ENCODE measurements at regions not wholly inside any gene's neighbourhood (a gene's known extent, or its start where the extent isn't known, plus 50 kb on each side); places are given as distances from the start of the nearest gene placed in this dataset.
"Not testable (repeated sequence)": the region's sequence is repeated elsewhere in the genome, so short reads cannot be mapped to it uniquely, and the experiment has no call there.

DNA sequence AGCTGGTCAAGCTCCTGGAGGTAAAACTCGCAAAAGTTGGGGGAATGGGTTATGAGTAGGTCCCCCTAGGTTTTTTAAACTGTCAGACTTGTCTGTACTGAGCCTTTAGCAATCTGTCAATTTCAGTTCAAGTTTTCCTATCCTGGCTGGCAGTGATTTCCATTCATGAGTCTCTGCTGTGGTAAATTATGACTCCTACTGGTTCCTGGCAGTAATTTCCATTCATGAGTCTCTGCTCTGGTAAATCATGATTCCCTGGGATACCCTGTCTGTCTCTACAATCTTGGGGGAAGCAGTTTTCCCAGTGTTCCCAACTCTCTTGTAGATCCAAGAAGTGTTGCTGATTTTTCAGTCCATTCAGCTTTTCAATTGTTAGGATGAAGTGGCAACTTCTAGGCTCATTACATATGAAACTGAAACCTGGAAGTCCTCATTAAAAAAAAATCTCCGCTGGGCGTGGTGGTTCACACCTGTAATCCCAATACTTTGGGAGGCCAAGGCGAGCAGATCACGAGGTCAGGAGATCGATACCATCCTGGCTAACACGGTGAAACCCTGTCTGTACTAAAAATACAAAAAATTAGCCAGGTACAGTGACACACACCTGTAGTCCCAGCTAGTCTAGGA, 91.3 kb upstream of the GPBP1 start:
- no peak for DNase-seq
- H3K9ac ChIP-seq (ENCODE audit: low read depth in 2 of 2, low read length in 2 of 2) = no peak overlapping the region
- no peaks in the 10 kb centered on the region for H3K9me3 ChIP-seq
- H3K36me3 ChIP-seq = no peaks in the 10 kb centered on the region
- H3K27ac ChIP-seq = no peak overlapping the region
- H3K4me1 ChIP-seq = no peaks in the 10 kb centered on the region
- TF ChIP-seq, protein P1, sequence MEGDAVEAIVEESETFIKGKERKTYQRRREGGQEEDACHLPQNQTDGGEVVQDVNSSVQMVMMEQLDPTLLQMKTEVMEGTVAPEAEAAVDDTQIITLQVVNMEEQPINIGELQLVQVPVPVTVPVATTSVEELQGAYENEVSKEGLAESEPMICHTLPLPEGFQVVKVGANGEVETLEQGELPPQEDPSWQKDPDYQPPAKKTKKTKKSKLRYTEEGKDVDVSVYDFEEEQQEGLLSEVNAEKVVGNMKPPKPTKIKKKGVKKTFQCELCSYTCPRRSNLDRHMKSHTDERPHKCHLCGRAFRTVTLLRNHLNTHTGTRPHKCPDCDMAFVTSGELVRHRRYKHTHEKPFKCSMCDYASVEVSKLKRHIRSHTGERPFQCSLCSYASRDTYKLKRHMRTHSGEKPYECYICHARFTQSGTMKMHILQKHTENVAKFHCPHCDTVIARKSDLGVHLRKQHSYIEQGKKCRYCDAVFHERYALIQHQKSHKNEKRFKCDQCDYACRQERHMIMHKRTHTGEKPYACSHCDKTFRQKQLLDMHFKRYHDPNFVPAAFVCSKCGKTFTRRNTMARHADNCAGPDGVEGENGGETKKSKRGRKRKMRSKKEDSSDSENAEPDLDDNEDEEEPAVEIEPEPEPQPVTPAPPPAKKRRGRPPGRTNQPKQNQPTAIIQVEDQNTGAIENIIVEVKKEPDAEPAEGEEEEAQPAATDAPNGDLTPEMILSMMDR (IDR thresholded peaks at IDR 0.05) = peak; percentile 52
- H3K27me3 ChIP-seq = no peaks in the 10 kb centered on the region
- intact Hi-C loops (cut with DNase I) = loop anchor here (5.0 to 10.0 kb wide), 2 partner anchors 88 to 175 kb away; partner anchors contain the start of gene SETD9
- no peak overlapping the region for H3K4me3 ChIP-seq

DNA sequence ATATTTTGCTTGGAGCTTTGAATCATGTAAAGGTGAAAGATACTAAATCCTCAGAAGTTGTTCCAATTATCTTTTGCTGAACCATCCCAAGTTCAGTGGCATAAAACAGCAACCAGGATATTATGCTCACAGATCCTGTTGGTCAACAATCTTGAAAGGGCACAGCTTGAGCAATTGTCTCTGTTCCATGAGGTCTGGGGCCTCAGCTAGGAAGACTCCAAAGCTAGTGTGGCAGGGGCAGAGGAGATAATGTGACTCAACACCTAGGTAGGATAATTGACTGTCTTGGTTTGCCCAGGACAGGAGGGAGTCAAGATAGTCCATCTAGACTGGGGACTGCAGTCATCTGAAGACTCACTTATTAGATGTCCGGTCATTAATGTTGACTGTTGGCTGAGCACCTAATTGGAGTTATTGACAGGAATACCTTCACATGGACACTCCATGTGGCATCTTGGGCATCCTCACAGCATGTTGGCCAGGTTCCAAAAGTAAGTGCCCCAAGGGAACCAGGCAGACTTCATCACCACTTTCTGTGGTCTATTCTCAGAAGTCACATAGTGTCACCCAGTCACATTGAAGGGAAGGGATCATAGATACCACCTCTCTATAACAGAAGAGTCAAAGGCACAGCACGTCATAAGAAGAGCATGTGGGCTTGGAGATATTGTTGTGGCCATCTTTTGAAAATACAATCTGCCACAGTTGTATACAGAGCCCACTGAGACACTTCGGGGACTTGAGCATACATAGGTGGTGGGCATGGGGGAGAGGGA, 88.4 kb upstream of the GPBP1 start:
- Histone ChIP-seq H3K9me3 (no peaks in the 10 kb centered on the region), H3K4me1 (no peaks in the 10 kb centered on the region), H3K4me3 (no peak overlapping the region), H3K27ac (no peak overlapping the region), H3K36me3 (no peaks in the 10 kb centered on the region), H3K9ac (ENCODE audit: low read depth in 2 of 2, low read length in 2 of 2) (no peak overlapping the region), H3K27me3 (no peaks in the 10 kb centered on the region)
- DNase-seq = no peak
- TF ChIP-seq, protein P1 (IDR thresholded peaks at IDR 0.05) = no peak
- intact Hi-C loops (cut with DNase I) = loop anchor here (10.0 kb wide), 1 partner anchor 91 kb away; no protein-coding TSS in a partner anchor

DNA sequence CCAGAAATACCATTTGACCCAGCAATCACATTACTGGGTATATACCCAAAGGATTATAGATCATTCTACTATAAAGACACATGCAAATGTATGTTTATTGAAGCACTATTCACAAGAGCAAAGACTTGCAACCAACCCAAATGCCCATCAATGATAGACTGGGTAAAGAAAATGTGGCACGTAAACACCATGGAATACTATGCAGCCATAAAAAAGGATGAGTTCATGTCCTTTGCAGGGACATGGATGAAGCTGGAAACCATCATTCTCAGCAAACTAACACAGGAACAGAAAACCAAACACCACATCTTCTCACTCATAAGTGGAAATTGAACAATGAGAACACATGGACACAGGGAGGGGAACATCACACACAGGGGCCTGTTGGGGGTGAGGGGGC, 85.9 kb upstream of the GPBP1 start:
- H3K9me3 ChIP-seq; H3K4me1 ChIP-seq; H3K4me3 ChIP-seq; H3K27me3 ChIP-seq; H3K27ac ChIP-seq; DNase-seq; H3K36me3 ChIP-seq; H3K9ac ChIP-seq (ENCODE audit: low read depth in 2 of 2, low read length in 2 of 2): not testable (repeated sequence)
- intact Hi-C loops (cut with DNase I) = loop anchor here (10.0 kb wide), 1 partner anchor 93 kb away; no protein-coding TSS in a partner anchor

DNA sequence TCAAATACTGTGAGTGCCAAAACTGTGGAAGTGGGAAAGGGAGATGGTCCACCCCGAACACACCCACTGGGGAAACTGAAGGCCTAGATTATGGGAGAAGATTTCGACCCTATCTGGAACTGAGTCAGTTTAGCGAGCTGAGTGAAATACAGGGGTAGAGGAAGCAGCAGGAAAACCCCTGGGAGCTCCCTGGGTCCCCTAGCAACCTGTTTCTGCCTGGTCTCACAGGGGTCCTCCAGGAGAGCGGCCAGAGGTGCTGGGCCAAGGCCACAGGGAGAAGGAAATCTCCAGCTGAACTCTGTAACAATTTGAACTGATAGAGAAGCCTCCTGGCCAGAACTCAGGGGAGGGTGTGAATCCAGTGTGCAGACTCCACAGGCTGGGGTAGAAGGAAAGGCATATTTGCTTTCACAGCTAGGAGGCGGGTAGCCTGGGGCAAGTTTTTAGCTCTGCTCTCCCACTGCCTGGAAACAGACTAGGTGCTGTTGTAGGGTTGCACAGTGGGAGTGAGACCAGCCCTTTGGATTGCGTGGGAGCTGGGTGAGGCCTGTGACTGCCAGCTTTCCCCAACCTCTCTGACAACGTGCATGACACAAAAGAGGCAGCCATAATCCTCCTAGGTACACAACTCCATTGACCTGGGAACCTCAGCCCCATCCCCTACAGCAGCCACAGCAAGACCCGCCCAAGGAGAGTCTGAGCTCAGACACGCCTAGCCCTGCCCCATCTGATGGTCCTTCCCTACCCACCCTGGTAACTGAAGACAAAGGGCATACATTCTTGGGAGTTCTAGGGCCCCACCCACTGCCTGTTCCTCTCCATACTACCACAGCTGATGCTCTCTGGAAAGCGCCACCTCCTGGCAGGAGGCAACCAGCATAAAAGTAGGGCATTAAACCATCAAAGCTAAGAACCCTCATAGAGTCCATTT, 78.8 kb upstream of the GPBP1 start:
- Histone ChIP-seq H3K4me1 (no peaks in the 10 kb centered on the region), H3K9ac (ENCODE audit: low read depth in 2 of 2, low read length in 2 of 2) (peak overlapping the region in 1 of 2 donors; percentile 24), H3K27ac (peak overlapping the region; percentile 53), H3K36me3 (no peaks in the 10 kb centered on the region), H3K9me3 (no peaks in the 10 kb centered on the region), H3K27me3 (no peaks in the 10 kb centered on the region), H3K4me3 (no peak overlapping the region)
- intact Hi-C loops (cut with DNase I) = no loop called here
- peak; percentile 86 for DNase-seq
- TF ChIP-seq, protein P1 (IDR thresholded peaks at IDR 0.05) = peak; percentile 29

DNA sequence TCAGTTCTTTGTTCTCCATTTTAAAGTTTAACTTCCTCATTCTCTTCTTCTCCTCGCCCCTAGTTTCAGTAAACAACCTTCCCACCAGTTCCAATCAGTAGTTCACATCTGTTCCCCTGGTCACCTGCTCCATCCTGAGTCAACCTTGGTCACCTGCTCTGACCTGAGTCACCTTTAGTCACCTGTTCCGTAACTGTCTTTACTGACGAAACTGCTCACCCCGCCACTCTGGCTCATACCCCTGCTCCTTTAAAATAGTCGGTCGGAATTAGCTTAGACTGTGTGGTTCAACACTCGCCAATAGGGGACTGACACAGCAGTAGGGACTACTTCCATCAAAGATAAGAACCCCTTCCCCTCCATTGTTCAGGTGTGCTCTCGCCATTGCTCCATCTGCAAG, 76.3 kb upstream of the GPBP1 start:
- H3K9ac ChIP-seq (ENCODE audit: low read depth in 2 of 2, low read length in 2 of 2) = no peak overlapping the region
- no peaks in the 10 kb centered on the region for H3K4me1 ChIP-seq
- DNase-seq = no peak
- H3K27me3 ChIP-seq = no peaks in the 10 kb centered on the region
- H3K9me3 ChIP-seq = no peaks in the 10 kb centered on the region
- intact Hi-C loops (cut with DNase I) = no loop called here
- TF ChIP-seq, protein P1 (IDR thresholded peaks at IDR 0.05) = no peak
- no peak overlapping the region for H3K4me3 ChIP-seq
- no peaks in the 10 kb centered on the region for H3K36me3 ChIP-seq
- no peak overlapping the region for H3K27ac ChIP-seq
